Endothelial cell of umbilical vein (primary cell): ENCODE measurements at regions not wholly inside any gene's neighbourhood (a gene's known extent, or its start where the extent isn't known, plus 50 kb on each side); places are given as distances from the start of the nearest gene placed in this dataset.

Experiments used
- BruUV-seq: library from RNA; stranded (reverse); fragments of 400-500 nt; replicated peaks from 2 replicates; lab custom pipeline; 2021; lab: Mats Ljungman, UMichigan
- CTCF ChIA-PET: fragments of 300-600, 350-600 bp; sonication (Branson Sonifier 250); formaldehyde crosslinking; loops from one replicate; lab custom pipeline; 2021; ENCODE audit warnings: antibody characterized with exemption, inconsistent platforms; lab: Charles Lee
- POLR2A ChIA-PET: fragments of 300-600, 350-600 bp; sonication (Branson Sonifier 250); formaldehyde crosslinking; loops from one replicate; lab custom pipeline; 2021; ENCODE audit warnings: antibody characterized with exemption, inconsistent platforms; lab: Charles Lee
- DNase-seq: peaks from one replicate; pipeline ENCODE4 v3.0.0-alpha.2; 2011; ENCODE audit warnings: low read depth, low spot score
- FAIRE-seq: peaks from 2 replicates; lab custom pipeline; 2011; peaks lifted over from hg19 to GRCh38; lab: Jason Lieb, UNC
- H2AFZ ChIP-seq: 2 replicates; pipeline ENCODE4 v1.6.0; 2012; ENCODE audit warnings: low read depth, low read length, control low read depth, inconsistent platforms
- H3K27ac ChIP-seq: 2 replicates; pipeline ENCODE4 v1.5.1; 2011; ENCODE audit warnings: low read depth, mild to moderate bottlenecking, control low read depth, low read length, moderate library complexity; ENCODE audit not compliant: insufficient read depth
- H3K27me3 ChIP-seq, 2 experiments: 2 replicates each; pipeline versions ENCODE4 v1.6.0 to v1.6.1; 2011; ENCODE audit warnings: low read length in 2 of 2, mixed read lengths in 1 of 2; ENCODE audit not compliant: control insufficient read depth in 2 of 2, insufficient read depth in 2 of 2
- H3K36me3 ChIP-seq, 2 experiments: 2 replicates in 1 of 2; 3 replicates in 1 of 2; pipeline ENCODE4 v1.5.1; 2011; ENCODE audit warnings: low read length in 2 of 2, mild to moderate bottlenecking in 1 of 2, moderate library complexity in 1 of 2; ENCODE audit not compliant: control insufficient read depth in 2 of 2, insufficient read depth in 2 of 2; ENCODE audit errors: extremely low read depth in 1 of 2
- H3K4me1 ChIP-seq: 3 replicates; pipeline ENCODE4 v1.5.1; 2011; ENCODE audit warnings: mild to moderate bottlenecking, low read length; ENCODE audit not compliant: control insufficient read depth, insufficient read depth; ENCODE audit errors: extremely low read depth
- H3K4me2 ChIP-seq: 2 replicates; pipeline ENCODE4 v1.6.1; 2011; ENCODE audit warnings: low read length, control low read depth, mixed read lengths; ENCODE audit not compliant: insufficient read depth
- H3K4me3 ChIP-seq, 3 experiments: fragments of 200-600 bp in 1 of 3; sonication (generic), shearing (Covaris generic) in 1 of 3; replicated peaks in 1 of 3; 2 replicates each; pipeline ENCODE4 v1.5.1; 2011 to 2016; ENCODE audit warnings: control low read depth in 3 of 3, low read length in 3 of 3, mild to moderate bottlenecking in 2 of 3, inconsistent platforms in 1 of 3, low read depth in 1 of 3, moderate library complexity in 1 of 3; ENCODE audit not compliant: insufficient read depth in 1 of 3
- H3K79me2 ChIP-seq: 2 replicates; pipeline ENCODE4 v1.6.0; 2012; ENCODE audit warnings: low read length, inconsistent platforms; ENCODE audit not compliant: control insufficient read depth, insufficient read depth
- H3K9ac ChIP-seq: replicated peaks from 2 replicates; pipeline ENCODE3; 2011; ENCODE audit warnings: low read length, control low read depth; ENCODE audit not compliant: insufficient read depth; ENCODE audit errors: extremely low read depth
- H3K9me1 ChIP-seq: replicated peaks from 3 replicates; pipeline ENCODE4 v1.6.0; 2011; ENCODE audit warnings: mild to moderate bottlenecking, low read length; ENCODE audit not compliant: control insufficient read depth, insufficient read depth; ENCODE audit errors: extremely low read depth
- H3K9me3 ChIP-seq: replicated peaks from 2 replicates; pipeline ENCODE4 v1.5.1; 2012; ENCODE audit warnings: low read length, inconsistent platforms; ENCODE audit not compliant: control insufficient read depth, insufficient read depth
- H4K20me1 ChIP-seq: replicated peaks from 2 replicates; pipeline ENCODE3; 2011; ENCODE audit warnings: mild to moderate bottlenecking, low read length; ENCODE audit not compliant: control insufficient read depth, insufficient read depth; ENCODE audit errors: extremely low read depth
- CTCF ChIP-seq, 2 donors: IDR thresholded peaks; 1 replicate in 1 of 2; 2 replicates in 1 of 2; pipeline ENCODE4 v1.5.1; 2011; ENCODE audit warnings: low read length in 2 of 2, mild to moderate bottlenecking in 2 of 2, moderate library complexity in 2 of 2, control low read depth in 1 of 2, inconsistent platforms in 1 of 2, low read depth in 1 of 2; ENCODE audit not compliant: insufficient read depth in 1 of 2; ENCODE audit errors: extremely low read depth in 1 of 2
- EZH2 ChIP-seq: IDR thresholded peaks from 2 replicates; pipeline ENCODE4 v1.6.1; 2012; ENCODE audit warnings: borderline replicate concordance, low read depth, mild to moderate bottlenecking, moderate library complexity, low read length, inconsistent platforms; ENCODE audit not compliant: severe bottlenecking
- FOS ChIP-seq: IDR thresholded peaks from 2 replicates; pipeline ENCODE4 v1.6.1; 2011; ENCODE audit warnings: mild to moderate bottlenecking, low read length, moderate library complexity, borderline replicate concordance; ENCODE audit not compliant: insufficient read depth
- GATA2 ChIP-seq: IDR thresholded peaks from 2 replicates; pipeline ENCODE4 v1.7.0; 2011; ENCODE audit warnings: low read depth, mild to moderate bottlenecking, moderate library complexity, mixed read lengths, low read length; ENCODE audit not compliant: insufficient read length, insufficient read depth
- JUN ChIP-seq: IDR thresholded peaks from 2 replicates; pipeline ENCODE4 v1.6.1; 2011; ENCODE audit warnings: borderline replicate concordance, low read depth; ENCODE audit not compliant: insufficient read length, insufficient read depth
- MAX ChIP-seq: IDR thresholded peaks from 2 replicates; pipeline ENCODE4 v1.6.1; 2011; ENCODE audit not compliant: insufficient read depth, insufficient read length
- MYC ChIP-seq: IDR thresholded peaks from one replicate; pipeline ENCODE4 v1.6.1; 2011; ENCODE audit warnings: mild to moderate bottlenecking, low read depth, low read length
- POLR2A ChIP-seq: IDR thresholded peaks from 2 replicates; pipeline ENCODE4 v1.6.1; 2012; ENCODE audit warnings: low read depth, mild to moderate bottlenecking, control low read depth, low read length
- POLR2AphosphoS5 ChIP-seq: IDR thresholded peaks from 2 replicates; pipeline ENCODE4 v1.6.1; 2012; ENCODE audit warnings: low read depth, mild to moderate bottlenecking, control low read depth, low read length, moderate library complexity; ENCODE audit not compliant: insufficient read depth
- dilution Hi-C: fragments of 300-500 bp; cut with MboI; formaldehyde crosslinking; loops from one replicate; pipeline ENCODE4 v1.15.0; 2019; ENCODE audit warnings: low sequenced_read_pairs; ENCODE audit not compliant: extremely low pct_ligation_motif_present
- intact Hi-C: fragments of 100-400 bp; cut with micrococcal nuclease; formaldehyde crosslinking; loops from one replicate; pipeline ENCODE4 v1.10.0; 2022

- no peaks in the 10 kb centered on the region for H3K9me1 ChIP-seq
- ChIA-PET CTCF (no interaction called here), POLR2A (no interaction called here)
- no peaks in the 10 kb centered on the region for H4K20me1 ChIP-seq
- DNase-seq (no peak), FAIRE-seq (no peak)
- H3K9me3 ChIP-seq = peaks cover 2% of the 10 kb centered on the region
- H3K27me3 ChIP-seq = no peaks in the 10 kb centered on the region
- H3K27ac ChIP-seq = no peak overlapping the region
- H3K4me3 ChIP-seq = no peak overlapping the region
- no TSS peak for BruUV-seq
- H3K36me3 ChIP-seq = no peaks in the 10 kb centered on the region
- H3K9ac ChIP-seq = no peak overlapping the region
- H3K4me2 ChIP-seq = no peak overlapping the region
- H3K79me2 ChIP-seq = no peaks in the 10 kb centered on the region
- no peaks in the 10 kb centered on the region for H3K4me1 ChIP-seq
- dilution Hi-C loops (no loop called here), intact Hi-C loops (no loop called here)
- no peak overlapping the region for H2AFZ ChIP-seq
- TF ChIP-seq FOS (no peak), POLR2AphosphoS5 (no peak), POLR2A (no peak), EZH2 (no peak), MAX (no peak), MYC (no peak), GATA2 (no peak), CTCF (IDR thresholded peaks at IDR 0.05; ENCODE audit: extremely low read depth in 1 of 2, insufficient read depth in 1 of 2, low read depth in 1 of 2, low read length in 2 of 2) (no peak), JUN (no peak)
These were observed 329.8 kb upstream of the MYT1L start for GRCh38 chr2:2660789-2661355.
